ENCODE measurements at regions not wholly inside any gene's neighbourhood (a gene's known extent, or its start where the extent isn't known, plus 50 kb on each side); places are given as distances from the start of the nearest gene placed in this dataset.

GRCh38 chr4:96703265-96703664, 863.4 kb downstream of the PDHA2 start:
- no peak overlapping the region for H3K4me2 ChIP-seq (ENCODE audit: insufficient read depth, low read length)
- no peak overlapping the region for H3K4me3 ChIP-seq (ENCODE audit: insufficient read depth, low read length)
- H3K36me3 ChIP-seq (ENCODE audit: insufficient read depth, low read length): no peaks in the 10 kb centered on the region
- no peaks in the 10 kb centered on the region for H3K4me1 ChIP-seq (ENCODE audit: insufficient read depth, low read length)
- no peaks in the 10 kb centered on the region for H3K27me3 ChIP-seq (ENCODE audit: insufficient read depth, low read length)
- H4K20me1 ChIP-seq (ENCODE audit: insufficient read depth, low read length): no peaks in the 10 kb centered on the region
- no peak for TF ChIP-seq CTCF (IDR thresholded peaks at IDR 0.05; ENCODE audit: extremely low read depth, low read depth, low read length)
- no peaks in the 10 kb centered on the region for H3K79me2 ChIP-seq (ENCODE audit: insufficient read depth, low read length)
- no peak for DNase-seq (ENCODE audit: insufficient read length, low spot score, missing footprints)
- H2AFZ ChIP-seq (ENCODE audit: low read length): no peak overlapping the region
- peaks cover 2% of the 10 kb centered on the region for H3K9me3 ChIP-seq (ENCODE audit: low read depth, low read length)
- H3K27ac ChIP-seq (ENCODE audit: low read depth, low read length): no peak overlapping the region

- Histone ChIP-seq H3K27ac (ENCODE audit: low read depth, low read length) (no peak overlapping the region), H3K36me3 (ENCODE audit: insufficient read depth, low read length) (no peaks in the 10 kb centered on the region), H3K4me2 (ENCODE audit: insufficient read depth, low read length) (no peak overlapping the region), H3K27me3 (ENCODE audit: insufficient read depth, low read length) (no peaks in the 10 kb centered on the region), H3K79me2 (ENCODE audit: insufficient read depth, low read length) (no peaks in the 10 kb centered on the region), H3K9me3 (ENCODE audit: low read depth, low read length) (peaks cover 2% of the 10 kb centered on the region), H3K4me3 (ENCODE audit: insufficient read depth, low read length) (no peak overlapping the region), H4K20me1 (ENCODE audit: insufficient read depth, low read length) (no peaks in the 10 kb centered on the region), H3K4me1 (ENCODE audit: insufficient read depth, low read length) (no peaks in the 10 kb centered on the region), H2AFZ (ENCODE audit: low read length) (no peak overlapping the region)
- no peak for DNase-seq (ENCODE audit: insufficient read length, low spot score, missing footprints)
- TF ChIP-seq CTCF (IDR thresholded peaks at IDR 0.05; ENCODE audit: extremely low read depth, low read depth, low read length): no peak
These were observed 868.9 kb downstream of the PDHA2 start for GRCh38 chr4:96708766-96709165.

- H3K36me3 ChIP-seq (ENCODE audit: insufficient read depth, low read length): no peaks in the 10 kb centered on the region
- DNase-seq (ENCODE audit: insufficient read length, low spot score, missing footprints): no peak
- H3K27ac ChIP-seq (ENCODE audit: low read depth, low read length): no peak overlapping the region
- H2AFZ ChIP-seq (ENCODE audit: low read length): no peak overlapping the region
- H4K20me1 ChIP-seq (ENCODE audit: insufficient read depth, low read length): no peaks in the 10 kb centered on the region
- no peaks in the 10 kb centered on the region for H3K79me2 ChIP-seq (ENCODE audit: insufficient read depth, low read length)
- no peak for TF ChIP-seq CTCF (IDR thresholded peaks at IDR 0.05; ENCODE audit: extremely low read depth, low read depth, low read length)
- H3K4me2 ChIP-seq (ENCODE audit: insufficient read depth, low read length): no peak overlapping the region
- H3K9me3 ChIP-seq (ENCODE audit: low read depth, low read length): peaks cover 2% of the 10 kb centered on the region
- H3K27me3 ChIP-seq (ENCODE audit: insufficient read depth, low read length): no peaks in the 10 kb centered on the region
- no peaks in the 10 kb centered on the region for H3K4me1 ChIP-seq (ENCODE audit: insufficient read depth, low read length)
- no peak overlapping the region for H3K4me3 ChIP-seq (ENCODE audit: insufficient read depth, low read length)
These were observed 873.5 kb downstream of the PDHA2 start for GRCh38 chr4:96713271-96713850.

- H3K27ac ChIP-seq (ENCODE audit: low read depth, low read length): no peak overlapping the region
- no peak overlapping the region for H3K4me3 ChIP-seq (ENCODE audit: insufficient read depth, low read length)
These were observed 889.7 kb downstream of the PDHA2 start for GRCh38 chr4:96729641-96730040.

More at GRCh38 chr4:96729641-96730040, 889.7 kb downstream of the PDHA2 start:
- Histone ChIP-seq H3K27me3 (ENCODE audit: insufficient read depth, low read length) (no peaks in the 10 kb centered on the region), H3K4me2 (ENCODE audit: insufficient read depth, low read length) (no peak overlapping the region), H3K4me1 (ENCODE audit: insufficient read depth, low read length) (no peaks in the 10 kb centered on the region), H3K9me3 (ENCODE audit: low read depth, low read length) (no peaks in the 10 kb centered on the region), H3K36me3 (ENCODE audit: insufficient read depth, low read length) (no peaks in the 10 kb centered on the region), H4K20me1 (ENCODE audit: insufficient read depth, low read length) (no peaks in the 10 kb centered on the region), H2AFZ (ENCODE audit: low read length) (no peak overlapping the region), H3K79me2 (ENCODE audit: insufficient read depth, low read length) (no peaks in the 10 kb centered on the region)
- peak; percentile 18 for DNase-seq (ENCODE audit: insufficient read length, low spot score, missing footprints)
- TF ChIP-seq CTCF (IDR thresholded peaks at IDR 0.05; ENCODE audit: extremely low read depth, low read depth, low read length): no peak
